Heart left ventricle (tissue), 16 donors: ENCODE measurements at regions not wholly inside any gene's neighbourhood (a gene's known extent, or its start where the extent isn't known, plus 50 kb on each side); places are given as distances from the start of the nearest gene placed in this dataset.

Experiments
- ATAC-seq, 4 donors: fragments of 200-7000 bp; cut with Tn5 transposase; one replicate each; pipeline ENCODE4 v1.9.1; 2020 to 2022; ENCODE audit warnings: moderate library complexity in 4 of 4, mild to moderate bottlenecking in 3 of 4, moderate number of reproducible peaks in 1 of 4
- DNase-seq, 5 donors: peaks; one replicate each; pipeline ENCODE4 v3.0.0-alpha.2; 2020
- H3K27ac ChIP-seq, 12 donors: fragments of 200-600 bp; sonication (generic) in 4 of 12; one replicate each; pipeline versions ENCODE4 v1.5.0 to v1.8.0; 2016 to 2022; ENCODE audit warnings: mild to moderate bottlenecking in 2 of 12
- H3K27me3 ChIP-seq, 9 donors: fragments of 200-600 bp; sonication (generic) in 2 of 9; one replicate each; pipeline versions ENCODE4 v1.5.1 to v1.8.0; 2016 to 2022; ENCODE audit warnings: mild to moderate bottlenecking in 3 of 9
- H3K36me3 ChIP-seq, 9 donors: fragments of 200-600 bp; sonication (generic) in 2 of 9; one replicate each; pipeline versions ENCODE4 v1.5.0 to v1.8.0; 2018 to 2022; ENCODE audit warnings: mild to moderate bottlenecking in 2 of 9
- H3K4me1 ChIP-seq, 12 donors: fragments of 200-600 bp; sonication (generic) in 4 of 12; one replicate each; pipeline versions ENCODE4 v1.5.0 to v1.8.0; 2016 to 2022; ENCODE audit warnings: mild to moderate bottlenecking in 3 of 12
- H3K4me3 ChIP-seq, 12 donors: fragments of 200-600 bp; sonication (generic) in 4 of 12; one replicate each; pipeline versions ENCODE4 v1.5.0 to v1.8.0; 2017 to 2022; ENCODE audit warnings: mild to moderate bottlenecking in 9 of 12, moderate library complexity in 4 of 12
- H3K9me3 ChIP-seq, 12 donors: fragments of 200-600 bp; sonication (generic) in 4 of 12; one replicate each; pipeline versions ENCODE4 v1.5.0 to v1.8.0; 2016 to 2022; ENCODE audit warnings: mild to moderate bottlenecking in 1 of 12
- POLR2A ChIP-seq, 2 donors: fragments of 450-650 bp; IDR thresholded peaks; one replicate each; pipeline ENCODE4 v1.6.1; 2017; ENCODE audit warnings: antibody characterized with exemption in 2 of 2, mild to moderate bottlenecking in 2 of 2, moderate library complexity in 2 of 2
- WGBS, 4 donors: extraction: QIAGEN DNeasy Blood & Tissue Kit in 2 of 4; methylation state at CpG; one replicate each; pipeline versions ENCODE4 v1.1.5 to v1.1.7; 2013 to 2018; 5-methylcytosine and 5-hydroxymethylcytosine counted together
- intact Hi-C, 10 donors: fragments of 100-400 bp; cut with DNase I; formaldehyde crosslinking; loops; one replicate each; pipeline versions ENCODE4 v1.11.1 to v1.14.2; 2022
- TF ChIP-seq, protein P1 (sequence below), 12 donors: fragments of 200-600 bp; sonication (generic) in 4 of 12; IDR thresholded peaks; one replicate each; pipeline versions ENCODE4 v1.5.0 to v1.8.0; 2018 to 2022; ENCODE audit warnings: antibody characterized with exemption in 12 of 12, mild to moderate bottlenecking in 5 of 12
- donor health status: ischemic (EF 13 %, LVEDD 7.1; RV severe dilation, severe dysfunction).
- donor health status: healthy with polysubstance abuse.
- donor health status: DM: no; HTN: yes; CAD: no.
- donor health status: DM: no; HTN: no; CAD: no.
- donor health status: ischemic (EF 25% LVEDD 6.9; RV normal size, moderate dysfunction).
- donor health status: ischemic (EF 25% LVEDD 5.7; RV mildly dilated, moderate dysfunction).
- donor health status: healthy.
- donor health status: DM: yes; HTN: yes; CAD: no.
- donor health status: ischemic (EF 35%, LVEDD 5.7; RV mildly dilated, moderate dysfunction).
- donor health status: nonischemic (EF 11% LVEDD 7.7; RV severe dilation, severe dysfunction).
- donor health status: DM: yes; HTN: yes; CAD: no.
- donor health status: PGD.
- donor health status: ischemic (EF 29% LVEDD 5.4; RV normal size, mild dysfunction).
- donor health status: nonischemic (EF 23%, LVEDD 6.1; RV moderate dilation, normal function).

GRCh38 chr21:28834335-28835238 lies 158.1 kb downstream of the LTN1 start:
- H3K4me3 ChIP-seq, result no peak overlapping the region
- no peak for DNase-seq
- intact Hi-C loops, result no loop called here
- no peaks in the 10 kb centered on the region for H3K36me3 ChIP-seq
- no peak for ATAC-seq
- peaks cover 0 to 15% (median 0%) of the 10 kb centered on the region in 12 donors for H3K4me1 ChIP-seq
- no peaks in the 10 kb centered on the region for H3K27me3 ChIP-seq
- H3K9me3 ChIP-seq, result peaks cover 0 to 5% (median 0%) of the 10 kb centered on the region in 12 donors
- TF ChIP-seq, protein P1, sequence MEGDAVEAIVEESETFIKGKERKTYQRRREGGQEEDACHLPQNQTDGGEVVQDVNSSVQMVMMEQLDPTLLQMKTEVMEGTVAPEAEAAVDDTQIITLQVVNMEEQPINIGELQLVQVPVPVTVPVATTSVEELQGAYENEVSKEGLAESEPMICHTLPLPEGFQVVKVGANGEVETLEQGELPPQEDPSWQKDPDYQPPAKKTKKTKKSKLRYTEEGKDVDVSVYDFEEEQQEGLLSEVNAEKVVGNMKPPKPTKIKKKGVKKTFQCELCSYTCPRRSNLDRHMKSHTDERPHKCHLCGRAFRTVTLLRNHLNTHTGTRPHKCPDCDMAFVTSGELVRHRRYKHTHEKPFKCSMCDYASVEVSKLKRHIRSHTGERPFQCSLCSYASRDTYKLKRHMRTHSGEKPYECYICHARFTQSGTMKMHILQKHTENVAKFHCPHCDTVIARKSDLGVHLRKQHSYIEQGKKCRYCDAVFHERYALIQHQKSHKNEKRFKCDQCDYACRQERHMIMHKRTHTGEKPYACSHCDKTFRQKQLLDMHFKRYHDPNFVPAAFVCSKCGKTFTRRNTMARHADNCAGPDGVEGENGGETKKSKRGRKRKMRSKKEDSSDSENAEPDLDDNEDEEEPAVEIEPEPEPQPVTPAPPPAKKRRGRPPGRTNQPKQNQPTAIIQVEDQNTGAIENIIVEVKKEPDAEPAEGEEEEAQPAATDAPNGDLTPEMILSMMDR (IDR thresholded peaks at IDR 0.05), result no peak
- TF ChIP-seq POLR2A (IDR thresholded peaks at IDR 0.05), result no peak
- 79 to 95% (median 93%) methylated on average over 5 to 6 of the region's 6 CpGs for WGBS, 4 donors
- no peak overlapping the region for H3K27ac ChIP-seq

- Histone ChIP-seq H3K9me3 (no peaks in the 10 kb centered on the region), H3K27me3 (no peaks in the 10 kb centered on the region), H3K4me1 (peaks cover 0 to 15% (median 0%) of the 10 kb centered on the region in 12 donors), H3K27ac (no peak overlapping the region), H3K4me3 (no peak overlapping the region), H3K36me3 (no peaks in the 10 kb centered on the region)
- 87 to 94% (median 91%) methylated on average over 3 of the region's 3 CpGs for WGBS, 4 donors
- no peak for TF ChIP-seq POLR2A (IDR thresholded peaks at IDR 0.05)
- TF ChIP-seq, protein P1 (IDR thresholded peaks at IDR 0.05), result no peak
- ATAC-seq (no peak), DNase-seq (no peak)
- intact Hi-C loops, result no loop called here
These were observed 159.1 kb downstream of the LTN1 start for GRCh38 chr21:28833609-28834008.

DNA sequence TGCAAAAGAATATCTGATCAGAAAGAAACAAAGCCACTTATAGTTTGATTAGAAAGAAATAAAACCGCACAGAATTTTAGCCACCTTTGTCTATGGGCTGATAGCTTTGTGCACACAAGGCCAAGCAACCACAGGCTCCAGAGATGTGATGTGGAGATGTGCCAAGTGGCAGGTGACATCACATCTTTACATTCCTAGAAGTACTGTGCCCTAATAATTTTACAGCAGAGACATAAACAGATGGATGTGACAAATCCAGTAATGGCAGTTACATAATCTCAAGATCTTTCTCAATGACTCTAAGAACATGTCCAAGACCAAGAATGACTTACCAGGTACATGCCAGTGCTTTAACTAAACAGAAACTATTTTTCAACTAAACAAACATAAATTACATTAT lies 159.5 kb downstream of the LTN1 start:
- Histone ChIP-seq H3K4me3 (no peak overlapping the region), H3K9me3 (no peaks in the 10 kb centered on the region), H3K4me1 (peaks cover 0 to 15% (median 0%) of the 10 kb centered on the region in 12 donors), H3K27ac (peak overlapping the region in 1 of 12 donors; percentile 22), H3K27me3 (no peaks in the 10 kb centered on the region), H3K36me3 (no peaks in the 10 kb centered on the region)
- DNase-seq (no peak), ATAC-seq (no peak)
- TF ChIP-seq, protein P1 (IDR thresholded peaks at IDR 0.05), result no peak
- no peak for TF ChIP-seq POLR2A (IDR thresholded peaks at IDR 0.05)
- intact Hi-C loops, result no loop called here
- WGBS, 4 donors, result 83 to 97% (median 90%) methylated on average over 1 of the region's 1 CpG

DNA sequence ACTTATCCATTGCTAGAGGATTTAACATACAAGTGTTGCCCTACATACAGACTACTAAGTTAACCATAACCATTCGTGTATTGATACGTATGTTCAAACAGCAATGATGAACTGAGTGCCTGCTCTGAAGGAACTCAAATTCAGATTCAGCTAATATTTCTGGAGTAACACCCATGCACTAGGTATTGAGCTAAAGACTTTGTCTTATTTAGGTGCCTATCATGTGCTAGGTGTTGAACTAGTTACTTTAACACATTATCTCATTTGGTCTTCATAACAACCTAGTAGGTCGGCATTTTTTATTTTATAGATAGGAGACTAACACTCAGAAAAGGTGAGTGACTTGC lies 160.0 kb downstream of the LTN1 start:
- ATAC-seq (no peak), DNase-seq (no peak)
- WGBS, 4 donors, result 95 to 97% (median 96%) methylated on average over 3 of the region's 3 CpGs
- no peak overlapping the region for H3K4me3 ChIP-seq
- H3K27me3 ChIP-seq, result no peaks in the 10 kb centered on the region
- no peaks in the 10 kb centered on the region for H3K36me3 ChIP-seq
- no peak for TF ChIP-seq POLR2A (IDR thresholded peaks at IDR 0.05)
- TF ChIP-seq, protein P1 (IDR thresholded peaks at IDR 0.05), result no peak
- peak overlapping the region in 1 of 12 donors; percentile 22 for H3K27ac ChIP-seq
- H3K4me1 ChIP-seq, result peaks cover 0 to 15% (median 0%) of the 10 kb centered on the region in 12 donors
- H3K9me3 ChIP-seq, result no peaks in the 10 kb centered on the region
- intact Hi-C loops, result no loop called here
